Colonic mucosa (tissue), 4 donors: ENCODE measurements at regions not wholly inside any gene's neighbourhood (a gene's known extent, or its start where the extent isn't known, plus 50 kb on each side); places are given as distances from the start of the nearest gene placed in this dataset.

Experiments used
- DNase-seq: peaks from one replicate; pipeline ENCODE4 v3.0.0-alpha.2; 2020
- H3K27ac ChIP-seq: fragments of 200-600 bp; one replicate; pipeline ENCODE4 v1.8.0; 2021
- H3K27me3 ChIP-seq: fragments of 200-600 bp; one replicate; pipeline ENCODE4 v1.8.0; 2021
- H3K36me3 ChIP-seq: fragments of 200-600 bp; one replicate; pipeline ENCODE4 v1.8.0; 2021
- H3K4me1 ChIP-seq: fragments of 200-600 bp; one replicate; pipeline ENCODE4 v1.8.0; 2021; ENCODE audit warnings: mild to moderate bottlenecking
- H3K4me3 ChIP-seq: fragments of 200-600 bp; one replicate; pipeline ENCODE4 v1.8.0; 2021
- H3K9ac ChIP-seq, 2 donors: one replicate each; pipeline ENCODE4 v1.7.0; 2013; ENCODE audit warnings: control low read depth in 2 of 2, low read depth in 2 of 2, low read length in 2 of 2
- H3K9me3 ChIP-seq: fragments of 200-600 bp; one replicate; pipeline ENCODE4 v1.8.0; 2021
- CTCF ChIP-seq: fragments of 200-600 bp; IDR thresholded peaks from one replicate; pipeline ENCODE4 v1.8.0; 2022; ENCODE audit warnings: antibody characterized with exemption, mild to moderate bottlenecking
- intact Hi-C: fragments of 100-400 bp; cut with DNase I; formaldehyde crosslinking; loops from one replicate; pipeline ENCODE4 v1.14.1; 2022
- donor health status: healthy.
- donor health status: DM: no; HTN: no; CAD: no.
- donor health status: DM: no; HTN: no; CAD: no.

- H3K4me1 ChIP-seq, result no peaks in the 10 kb centered on the region
- no peaks in the 10 kb centered on the region for H3K9me3 ChIP-seq
- no peaks in the 10 kb centered on the region for H3K27me3 ChIP-seq
- no peak for TF ChIP-seq CTCF
- no peak for DNase-seq
- no peak overlapping the region for H3K4me3 ChIP-seq
- no peaks in the 10 kb centered on the region for H3K36me3 ChIP-seq
- intact Hi-C loops, result no loop called here
- no peak overlapping the region for H3K9ac ChIP-seq
- no peak overlapping the region for H3K27ac ChIP-seq
These were observed 174.8 kb upstream of the AGR3 start for GRCh38 chr7:17056491-17057142.

- Histone ChIP-seq H3K4me1 (no peaks in the 10 kb centered on the region), H3K9me3 (no peaks in the 10 kb centered on the region), H3K4me3 (no peak overlapping the region), H3K27me3 (no peaks in the 10 kb centered on the region), H3K27ac (no peak overlapping the region), H3K36me3 (no peaks in the 10 kb centered on the region), H3K9ac (no peak overlapping the region)
- DNase-seq, result no peak
- TF ChIP-seq CTCF, result no peak
- intact Hi-C loops, result no loop called here
These were observed 175.3 kb upstream of the AGR3 start for GRCh38 chr7:17057143-17057509.

GRCh38 chr7:17058568-17058967 is 176.8 kb upstream of the AGR3 start:
- Histone ChIP-seq H3K9ac (no peak overlapping the region), H3K27me3 (no peaks in the 10 kb centered on the region), H3K9me3 (no peaks in the 10 kb centered on the region), H3K4me1 (no peaks in the 10 kb centered on the region), H3K36me3 (no peaks in the 10 kb centered on the region), H3K4me3 (no peak overlapping the region), H3K27ac (no peak overlapping the region)
- TF ChIP-seq CTCF, result no peak
- intact Hi-C loops, result no loop called here
- no peak for DNase-seq

- intact Hi-C loops, result no loop called here
- TF ChIP-seq CTCF, result no peak
These were observed 178.3 kb upstream of the AGR3 start for GRCh38 chr7:17060051-17060450.

GRCh38 chr7:17061443-17061842 is 179.7 kb upstream of the AGR3 start:
- Histone ChIP-seq H3K9ac (no peak overlapping the region), H3K36me3 (no peaks in the 10 kb centered on the region), H3K27me3 (no peaks in the 10 kb centered on the region), H3K27ac (no peak overlapping the region), H3K9me3 (no peaks in the 10 kb centered on the region), H3K4me3 (no peak overlapping the region), H3K4me1 (no peaks in the 10 kb centered on the region)
- TF ChIP-seq CTCF, result no peak
- intact Hi-C loops, result no loop called here
- DNase-seq, result no peak

More at GRCh38 chr7:17060051-17060450, 178.3 kb upstream of the AGR3 start:
- no peak overlapping the region for H3K4me3 ChIP-seq
- no peaks in the 10 kb centered on the region for H3K4me1 ChIP-seq
- no peaks in the 10 kb centered on the region for H3K9me3 ChIP-seq
- H3K27ac ChIP-seq, result no peak overlapping the region
- no peak overlapping the region for H3K9ac ChIP-seq
- no peaks in the 10 kb centered on the region for H3K27me3 ChIP-seq
- no peaks in the 10 kb centered on the region for H3K36me3 ChIP-seq
- no peak for DNase-seq
